Keratinocyte (primary cell): ENCODE measurements at regions not wholly inside any gene's neighbourhood (a gene's known extent, or its start where the extent isn't known, plus 50 kb on each side); places are given as distances from the start of the nearest gene placed in this dataset.

ENCODE experiments used
- EZH2 ChIP-seq: IDR thresholded peaks from one replicate; pipeline ENCODE4 v1.6.1; 2012; ENCODE audit warnings: inconsistent platforms, mild to moderate bottlenecking, low read length, moderate library complexity
- TF ChIP-seq, protein P1 (sequence below), 3 experiments: IDR thresholded peaks in 1 of 3; conservative IDR thresholded peaks in 1 of 3; optimal IDR thresholded peaks in 1 of 3; 2 replicates in 2 of 3; 3 replicates in 1 of 3; pipeline versions ENCODE3 to v1.5.1; 2011; ENCODE audit warnings: low read length in 3 of 3, mild to moderate bottlenecking in 3 of 3, moderate library complexity in 2 of 3, control low read depth in 1 of 3, inconsistent platforms in 1 of 3; ENCODE audit not compliant: insufficient read depth in 2 of 3; ENCODE audit errors: extremely low read depth in 1 of 3

DNA sequence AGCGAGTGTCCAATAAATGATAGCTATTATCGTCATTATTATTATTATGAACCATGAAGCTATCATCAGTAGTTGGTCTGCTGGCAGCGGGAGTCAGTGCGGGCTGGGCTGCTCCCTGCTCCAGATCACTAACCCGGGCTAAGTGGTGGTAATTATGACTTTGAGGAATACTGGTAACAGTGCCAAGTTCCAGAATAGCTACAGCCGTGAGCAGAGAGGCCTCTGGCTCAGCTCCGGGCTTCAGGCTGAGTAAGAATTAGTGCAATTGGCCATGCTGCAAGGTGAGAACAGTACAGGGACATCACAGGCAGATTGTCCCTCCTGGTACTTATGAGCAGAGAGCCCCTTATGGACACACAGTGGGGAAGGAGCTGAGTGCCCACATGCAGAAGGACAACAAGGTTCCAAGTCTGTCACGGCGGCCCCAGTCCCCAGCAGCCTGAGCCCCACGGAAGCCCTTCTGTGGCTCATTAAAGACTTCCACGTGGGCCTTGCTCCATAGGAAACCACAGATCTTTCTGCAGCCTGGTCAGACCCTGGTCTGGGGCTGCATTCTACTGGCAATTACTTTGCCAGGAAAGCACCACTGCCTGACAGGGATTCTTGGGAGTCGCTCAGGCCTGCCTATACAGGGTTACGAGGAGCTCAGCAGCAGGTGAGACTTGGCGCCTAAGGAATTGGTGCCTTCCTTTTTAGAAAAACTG, 235.1 kb downstream of the RRAGC start:
- TF ChIP-seq, protein P1, sequence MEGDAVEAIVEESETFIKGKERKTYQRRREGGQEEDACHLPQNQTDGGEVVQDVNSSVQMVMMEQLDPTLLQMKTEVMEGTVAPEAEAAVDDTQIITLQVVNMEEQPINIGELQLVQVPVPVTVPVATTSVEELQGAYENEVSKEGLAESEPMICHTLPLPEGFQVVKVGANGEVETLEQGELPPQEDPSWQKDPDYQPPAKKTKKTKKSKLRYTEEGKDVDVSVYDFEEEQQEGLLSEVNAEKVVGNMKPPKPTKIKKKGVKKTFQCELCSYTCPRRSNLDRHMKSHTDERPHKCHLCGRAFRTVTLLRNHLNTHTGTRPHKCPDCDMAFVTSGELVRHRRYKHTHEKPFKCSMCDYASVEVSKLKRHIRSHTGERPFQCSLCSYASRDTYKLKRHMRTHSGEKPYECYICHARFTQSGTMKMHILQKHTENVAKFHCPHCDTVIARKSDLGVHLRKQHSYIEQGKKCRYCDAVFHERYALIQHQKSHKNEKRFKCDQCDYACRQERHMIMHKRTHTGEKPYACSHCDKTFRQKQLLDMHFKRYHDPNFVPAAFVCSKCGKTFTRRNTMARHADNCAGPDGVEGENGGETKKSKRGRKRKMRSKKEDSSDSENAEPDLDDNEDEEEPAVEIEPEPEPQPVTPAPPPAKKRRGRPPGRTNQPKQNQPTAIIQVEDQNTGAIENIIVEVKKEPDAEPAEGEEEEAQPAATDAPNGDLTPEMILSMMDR (optimal IDR thresholded peaks at IDR 0.05 in 1 of 3, IDR thresholded peaks at IDR 0.05 in 1 of 3, conservative IDR thresholded peaks at IDR 0.05 in 1 of 3; ENCODE audit: extremely low read depth in 1 of 3, insufficient read depth in 2 of 3, low read length in 3 of 3): no peak
- no peak for TF ChIP-seq EZH2
